ENCODE measurements at regions not wholly inside any gene's neighbourhood (a gene's known extent, or its start where the extent isn't known, plus 50 kb on each side); places are given as distances from the start of the nearest gene placed in this dataset.

DNA sequence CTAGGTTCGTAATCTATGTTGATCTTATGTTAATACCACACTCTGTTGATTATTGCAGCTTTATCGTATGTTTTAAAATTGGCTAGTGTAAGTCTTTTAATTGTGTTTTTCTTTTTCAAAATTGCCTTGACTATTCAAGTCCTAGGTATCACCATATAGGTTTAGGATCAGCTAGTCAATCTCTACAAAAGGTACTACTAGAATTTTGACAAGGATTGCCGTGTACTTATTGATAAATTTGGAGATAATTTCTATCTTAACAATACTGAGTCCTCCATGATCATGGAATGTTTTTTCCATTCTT lies 117.9 kb upstream of the PRSS3 start:
- peaks cover 6% of the 10 kb centered on the region; the same call in 1 of the 2 replicates for H3K27me3 ChIP-seq (ENCODE audit: insufficient read depth, low read depth)
- no peak overlapping the region for H2AFZ ChIP-seq
- H3K4me1 ChIP-seq (replicated peaks; ENCODE audit: insufficient read depth), result no peaks in the 10 kb centered on the region
- DNase-seq, result no peak
- H3K27ac ChIP-seq, result no peak overlapping the region
- TF ChIP-seq, protein P1, sequence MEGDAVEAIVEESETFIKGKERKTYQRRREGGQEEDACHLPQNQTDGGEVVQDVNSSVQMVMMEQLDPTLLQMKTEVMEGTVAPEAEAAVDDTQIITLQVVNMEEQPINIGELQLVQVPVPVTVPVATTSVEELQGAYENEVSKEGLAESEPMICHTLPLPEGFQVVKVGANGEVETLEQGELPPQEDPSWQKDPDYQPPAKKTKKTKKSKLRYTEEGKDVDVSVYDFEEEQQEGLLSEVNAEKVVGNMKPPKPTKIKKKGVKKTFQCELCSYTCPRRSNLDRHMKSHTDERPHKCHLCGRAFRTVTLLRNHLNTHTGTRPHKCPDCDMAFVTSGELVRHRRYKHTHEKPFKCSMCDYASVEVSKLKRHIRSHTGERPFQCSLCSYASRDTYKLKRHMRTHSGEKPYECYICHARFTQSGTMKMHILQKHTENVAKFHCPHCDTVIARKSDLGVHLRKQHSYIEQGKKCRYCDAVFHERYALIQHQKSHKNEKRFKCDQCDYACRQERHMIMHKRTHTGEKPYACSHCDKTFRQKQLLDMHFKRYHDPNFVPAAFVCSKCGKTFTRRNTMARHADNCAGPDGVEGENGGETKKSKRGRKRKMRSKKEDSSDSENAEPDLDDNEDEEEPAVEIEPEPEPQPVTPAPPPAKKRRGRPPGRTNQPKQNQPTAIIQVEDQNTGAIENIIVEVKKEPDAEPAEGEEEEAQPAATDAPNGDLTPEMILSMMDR (conservative IDR thresholded peaks at IDR 0.05), result no peak
- TF ChIP-seq EZH2 (IDR thresholded peaks at IDR 0.05; ENCODE audit: low read depth), result no peak
- H3K4me2 ChIP-seq, result peak overlapping the region; percentile 68; the same call in 1 of the 2 replicates
- CTCF ChIA-PET, result no interaction called here
- no peaks in the 10 kb centered on the region for H3F3A ChIP-seq (ENCODE audit: insufficient read depth, low read depth)
- no peak overlapping the region; the same call in 1 of the 2 replicates for H3K4me3 ChIP-seq
- no TSS peak for BruUV-seq (replicated peaks)
- no peaks in the 10 kb centered on the region for H4K20me1 ChIP-seq (ENCODE audit: insufficient read depth)
- H3K9me3 ChIP-seq (ENCODE audit: insufficient read depth, low read depth), result no peaks in the 10 kb centered on the region
- POLR2A ChIA-PET (ENCODE audit: unreplicated experiment), result no interaction called here
- no peaks in the 10 kb centered on the region for H3K9me2 ChIP-seq (ENCODE audit: insufficient read depth)
- H3K79me2 ChIP-seq (ENCODE audit: low read depth), result no peaks in the 10 kb centered on the region
- intact Hi-C loops (cut with micrococcal nuclease; ENCODE audit: unreplicated experiment), result no loop called here
- H3K36me3 ChIP-seq (ENCODE audit: low read depth), result no peaks in the 10 kb centered on the region

DNA sequence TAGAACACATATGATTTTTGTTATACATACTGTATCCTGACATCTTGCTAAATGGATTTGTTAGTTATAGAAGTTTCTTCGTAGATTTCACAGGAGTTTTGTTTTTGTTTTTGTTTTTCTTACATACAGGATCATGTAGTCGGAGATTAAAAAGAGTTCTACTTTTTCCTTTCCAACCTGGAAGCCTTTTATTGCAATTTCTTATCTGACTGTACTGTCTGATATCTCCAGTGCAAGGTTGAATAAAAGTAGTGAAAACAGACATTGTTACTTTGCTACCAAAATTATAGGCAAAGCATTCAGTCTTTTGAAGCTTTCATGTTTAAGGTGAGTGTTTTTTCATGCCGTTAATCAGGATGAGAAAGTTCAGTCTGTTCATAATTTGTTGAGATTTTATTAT lies 117.4 kb upstream of the PRSS3 start:
- H2AFZ ChIP-seq, result no peak overlapping the region
- no peak overlapping the region for H3K4me3 ChIP-seq
- peaks cover 6% of the 10 kb centered on the region; the same call in 1 of the 2 replicates for H3K27me3 ChIP-seq (ENCODE audit: insufficient read depth, low read depth)
- no peak for DNase-seq
- H3K4me1 ChIP-seq (replicated peaks; ENCODE audit: insufficient read depth), result no peaks in the 10 kb centered on the region
- H3K79me2 ChIP-seq (ENCODE audit: low read depth), result no peaks in the 10 kb centered on the region
- H3K36me3 ChIP-seq (ENCODE audit: low read depth), result no peaks in the 10 kb centered on the region
- no peaks in the 10 kb centered on the region for H3K9me3 ChIP-seq (ENCODE audit: insufficient read depth, low read depth)
- intact Hi-C loops (cut with micrococcal nuclease; ENCODE audit: unreplicated experiment), result no loop called here
- H3K4me2 ChIP-seq, result no peak overlapping the region
- TF ChIP-seq, protein P1 (conservative IDR thresholded peaks at IDR 0.05), result no peak
- no peak for TF ChIP-seq EZH2 (IDR thresholded peaks at IDR 0.05; ENCODE audit: low read depth)
- POLR2A ChIA-PET (ENCODE audit: unreplicated experiment), result no interaction called here
- no peaks in the 10 kb centered on the region for H4K20me1 ChIP-seq (ENCODE audit: insufficient read depth)
- no peaks in the 10 kb centered on the region for H3F3A ChIP-seq (ENCODE audit: insufficient read depth, low read depth)
- CTCF ChIA-PET, result no interaction called here
- no peak overlapping the region for H3K27ac ChIP-seq
- no peaks in the 10 kb centered on the region for H3K9me2 ChIP-seq (ENCODE audit: insufficient read depth)
- no TSS peak for BruUV-seq (replicated peaks)

DNA sequence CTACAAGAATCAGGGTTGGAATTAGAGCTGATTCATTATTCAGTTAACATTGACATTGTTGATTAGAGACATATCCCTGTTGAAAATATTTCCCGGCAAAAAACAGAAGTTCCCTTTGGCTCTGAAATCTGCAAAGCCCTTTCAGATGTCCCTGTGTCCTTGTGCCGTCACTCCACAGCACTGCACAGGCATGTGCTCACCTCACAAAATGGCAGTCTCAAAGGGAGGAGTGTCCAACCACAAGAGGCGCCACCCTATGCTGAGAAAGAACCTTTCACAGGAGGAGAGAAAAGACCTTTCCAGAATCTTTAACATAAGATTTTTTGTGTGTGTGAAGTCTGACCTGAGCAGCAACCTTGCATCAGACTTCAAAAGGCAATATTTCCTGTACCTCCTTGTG lies 112.8 kb upstream of the PRSS3 start:
- intact Hi-C loops (cut with micrococcal nuclease; ENCODE audit: unreplicated experiment), result no loop called here
- CTCF ChIA-PET, result no interaction called here
- H3K27me3 ChIP-seq (ENCODE audit: insufficient read depth, low read depth), result no peaks in the 10 kb centered on the region; the same call in 1 of the 2 replicates
- H3K4me1 ChIP-seq (replicated peaks; ENCODE audit: insufficient read depth), result 0 out of 2 replicates have a peak, but pooled peaks cover 4% of the 10 kb centered on the region
- H4K20me1 ChIP-seq (ENCODE audit: insufficient read depth), result no peaks in the 10 kb centered on the region
- no peak for DNase-seq
- BruUV-seq (replicated peaks), result no TSS peak
- H2AFZ ChIP-seq, result no peak overlapping the region
- no peaks in the 10 kb centered on the region for H3F3A ChIP-seq (ENCODE audit: insufficient read depth, low read depth)
- TF ChIP-seq, protein P1 (conservative IDR thresholded peaks at IDR 0.05), result no peak
- no peak for TF ChIP-seq EZH2 (IDR thresholded peaks at IDR 0.05; ENCODE audit: low read depth)
- no peaks in the 10 kb centered on the region for H3K9me3 ChIP-seq (ENCODE audit: insufficient read depth, low read depth)
- H3K4me2 ChIP-seq, result no peak overlapping the region
- H3K79me2 ChIP-seq (ENCODE audit: low read depth), result no peaks in the 10 kb centered on the region
- no peaks in the 10 kb centered on the region for H3K9me2 ChIP-seq (ENCODE audit: insufficient read depth)
- POLR2A ChIA-PET (ENCODE audit: unreplicated experiment), result no interaction called here
- H3K36me3 ChIP-seq (ENCODE audit: low read depth), result no peaks in the 10 kb centered on the region
- no peak overlapping the region for H3K27ac ChIP-seq
- no peak overlapping the region for H3K4me3 ChIP-seq
